Fibroblast of skin of back (primary cell): ENCODE measurements at regions not wholly inside any gene's neighbourhood (a gene's known extent, or its start where the extent isn't known, plus 50 kb on each side); places are given as distances from the start of the nearest gene placed in this dataset.

Experiments used
- DNase-seq: peaks from one replicate; pipeline ENCODE4 v3.0.0-alpha.2; 2013

DNA sequence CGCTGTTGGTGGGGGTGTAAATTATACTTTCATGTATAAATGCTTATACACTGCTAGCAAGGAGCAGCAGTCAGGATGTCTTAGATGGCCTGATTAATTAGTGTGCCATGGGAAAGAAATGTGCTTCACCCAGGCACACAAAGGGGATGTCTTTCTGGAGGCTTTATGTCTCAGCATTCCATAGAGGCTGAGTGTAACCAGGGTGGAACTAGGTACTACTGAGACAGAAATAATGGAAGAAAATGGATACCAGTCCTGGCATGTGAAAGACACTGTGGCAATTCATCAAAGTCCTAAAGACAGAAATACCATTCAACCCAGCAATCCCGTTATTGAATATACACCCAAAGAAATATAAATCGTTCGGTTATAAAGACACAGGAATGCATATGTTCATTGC is 52.5 kb downstream of the PF4 start:
- DNase-seq: peak; percentile 34

DNA sequence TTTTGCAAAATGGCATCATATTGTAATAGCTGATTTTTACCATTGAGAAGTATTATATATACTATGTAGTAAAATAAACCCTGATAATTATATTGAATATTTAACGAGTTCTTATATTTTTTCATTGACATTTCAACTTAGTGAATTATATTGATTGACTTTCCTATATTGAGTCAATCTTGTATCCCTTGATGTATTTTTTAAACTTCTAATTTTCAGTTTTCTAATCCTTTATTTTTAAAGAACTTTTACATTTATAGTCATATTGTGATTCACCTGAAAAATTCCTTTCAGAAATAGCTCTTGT is 54.4 kb downstream of the CXCL1 start:
- no peak for DNase-seq

DNA sequence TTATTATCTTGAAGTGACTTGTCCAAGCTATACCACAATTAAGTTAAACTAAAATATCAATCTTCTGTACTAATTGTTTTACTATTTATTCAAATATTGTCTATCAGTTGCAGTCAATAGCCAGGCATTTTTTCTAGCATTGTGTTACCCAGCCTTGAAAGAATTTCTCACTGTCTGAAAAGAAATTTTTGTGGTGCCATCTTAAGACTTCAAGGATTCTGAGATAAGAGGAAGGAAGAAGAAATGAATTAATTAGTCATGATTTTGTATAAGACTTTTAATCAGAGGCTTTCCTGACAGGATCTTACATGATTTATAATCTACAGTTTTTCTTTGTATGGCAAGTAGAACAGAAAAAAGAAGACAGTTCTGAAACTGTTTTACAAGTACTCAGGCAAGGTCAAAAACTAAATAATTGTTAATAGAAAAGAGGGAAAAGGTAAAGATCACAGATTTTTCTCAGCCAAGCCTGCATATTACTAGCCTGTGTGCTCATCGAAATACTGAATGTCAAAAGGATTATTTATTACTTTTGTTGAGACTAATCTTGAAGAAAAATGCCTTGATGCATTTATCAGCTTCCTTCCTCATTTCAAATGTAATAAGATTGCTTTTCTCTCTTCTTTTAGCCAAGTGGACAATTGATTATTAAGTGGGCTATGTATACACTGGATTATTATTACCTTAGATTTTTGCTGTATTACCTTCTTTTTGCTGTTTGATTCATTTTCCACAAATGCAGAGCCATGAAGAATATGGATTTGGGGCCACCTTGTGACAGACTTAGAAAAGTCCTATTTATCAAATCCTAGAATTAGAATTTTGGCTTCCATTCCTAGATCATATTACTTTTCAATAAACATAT is 53.8 kb downstream of the CXCL1 start:
- peak; percentile 54 for DNase-seq

DNA sequence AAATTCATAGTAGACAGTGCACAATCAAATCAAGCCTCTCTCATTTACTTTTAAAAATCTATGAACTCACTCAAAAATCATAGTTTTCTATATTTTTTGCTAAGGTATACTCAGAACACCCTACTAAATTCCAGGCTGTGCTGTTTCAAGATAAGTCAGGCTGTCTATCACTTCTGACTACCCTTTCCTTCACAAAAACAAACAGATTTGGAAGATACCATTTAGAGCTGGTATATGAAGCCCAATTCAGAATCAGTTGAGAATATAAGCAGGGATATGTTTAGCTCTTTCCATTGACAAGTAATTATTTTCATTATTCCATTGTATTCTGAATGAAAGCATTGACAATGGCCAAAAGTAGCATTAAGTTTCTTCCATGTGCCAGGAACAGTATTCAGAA is 53.1 kb downstream of the CXCL1 start:
- no peak for DNase-seq
